Neural cell (in vitro differentiated cells): ENCODE measurements at regions not wholly inside any gene's neighbourhood (a gene's known extent, or its start where the extent isn't known, plus 50 kb on each side); places are given as distances from the start of the nearest gene placed in this dataset.

Source experiments
- MXI1 ChIP-seq: fragments of 450-650 bp; conservative IDR thresholded peaks from 2 replicates; pipeline ENCODE4 v1.6.1; 2014; ENCODE audit warnings: antibody characterized with exemption, mild to moderate bottlenecking; ENCODE audit not compliant: poor library complexity, severe bottlenecking
- POLR2AphosphoS5 ChIP-seq: IDR thresholded peaks from 2 replicates; pipeline ENCODE4 v1.6.1; 2012
- RAD21 ChIP-seq: fragments of 450-650 bp; conservative IDR thresholded peaks from 2 replicates; pipeline ENCODE4 v1.6.1; 2014; ENCODE audit warnings: antibody characterized with exemption, mild to moderate bottlenecking, moderate library complexity
- TF ChIP-seq, protein P1 (sequence below): fragments of 450-650 bp; IDR thresholded peaks from 2 replicates; pipeline ENCODE4 v1.5.1; 2014; ENCODE audit warnings: antibody characterized with exemption, mild to moderate bottlenecking, moderate library complexity; ENCODE audit not compliant: poor library complexity, severe bottlenecking

DNA sequence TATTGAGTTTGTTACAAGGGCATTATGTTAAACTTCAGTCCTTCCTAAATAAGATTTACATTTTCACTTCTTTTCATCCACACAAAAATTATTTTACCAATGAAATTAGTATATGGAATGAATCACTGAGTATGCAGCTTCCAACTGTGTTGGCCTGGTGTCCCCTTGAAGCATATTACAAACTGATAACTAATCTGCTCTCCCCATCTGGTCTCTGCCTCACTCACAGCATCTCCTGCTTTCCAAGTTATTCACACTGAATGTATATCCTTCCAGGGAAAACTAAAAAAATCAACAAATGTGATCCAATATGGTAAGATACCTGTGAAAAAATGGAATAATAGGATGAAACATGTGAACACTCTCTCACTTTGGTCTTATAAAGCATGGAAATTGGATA is 90.0 kb upstream of the NYAP2 start:
- TF ChIP-seq, protein P1, sequence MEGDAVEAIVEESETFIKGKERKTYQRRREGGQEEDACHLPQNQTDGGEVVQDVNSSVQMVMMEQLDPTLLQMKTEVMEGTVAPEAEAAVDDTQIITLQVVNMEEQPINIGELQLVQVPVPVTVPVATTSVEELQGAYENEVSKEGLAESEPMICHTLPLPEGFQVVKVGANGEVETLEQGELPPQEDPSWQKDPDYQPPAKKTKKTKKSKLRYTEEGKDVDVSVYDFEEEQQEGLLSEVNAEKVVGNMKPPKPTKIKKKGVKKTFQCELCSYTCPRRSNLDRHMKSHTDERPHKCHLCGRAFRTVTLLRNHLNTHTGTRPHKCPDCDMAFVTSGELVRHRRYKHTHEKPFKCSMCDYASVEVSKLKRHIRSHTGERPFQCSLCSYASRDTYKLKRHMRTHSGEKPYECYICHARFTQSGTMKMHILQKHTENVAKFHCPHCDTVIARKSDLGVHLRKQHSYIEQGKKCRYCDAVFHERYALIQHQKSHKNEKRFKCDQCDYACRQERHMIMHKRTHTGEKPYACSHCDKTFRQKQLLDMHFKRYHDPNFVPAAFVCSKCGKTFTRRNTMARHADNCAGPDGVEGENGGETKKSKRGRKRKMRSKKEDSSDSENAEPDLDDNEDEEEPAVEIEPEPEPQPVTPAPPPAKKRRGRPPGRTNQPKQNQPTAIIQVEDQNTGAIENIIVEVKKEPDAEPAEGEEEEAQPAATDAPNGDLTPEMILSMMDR, result no peak
- TF ChIP-seq POLR2AphosphoS5 (no peak), MXI1 (no peak), RAD21 (no peak)
